ENCODE measurements at regions not wholly inside any gene's neighbourhood (a gene's known extent, or its start where the extent isn't known, plus 50 kb on each side); places are given as distances from the start of the nearest gene placed in this dataset.

- no peaks in the 10 kb centered on the region for H4K20me1 ChIP-seq (ENCODE audit: insufficient read depth, low read length, poor library complexity, severe bottlenecking)
- no peaks in the 10 kb centered on the region for H3K79me2 ChIP-seq (ENCODE audit: insufficient read depth, low read length)
- H3K4me2 ChIP-seq (ENCODE audit: low read depth, low read length, poor library complexity, severe bottlenecking), result no peak overlapping the region
- H3K9ac ChIP-seq (ENCODE audit: low read depth, low read length, poor library complexity, severe bottlenecking), result no peak overlapping the region
- H3K27me3 ChIP-seq (ENCODE audit: insufficient read depth, low read length, poor library complexity, severe bottlenecking), result peaks cover 20% of the 10 kb centered on the region
- no peak overlapping the region for H2AFZ ChIP-seq (ENCODE audit: low read length)
- H3K4me3 ChIP-seq (ENCODE audit: low read length, poor library complexity, severe bottlenecking), result no peak overlapping the region
- no peaks in the 10 kb centered on the region for H3F3A ChIP-seq (ENCODE audit: low read depth)
- no peaks in the 10 kb centered on the region for H3K36me3 ChIP-seq (ENCODE audit: insufficient read depth, low read length)
- TF ChIP-seq, protein P1, sequence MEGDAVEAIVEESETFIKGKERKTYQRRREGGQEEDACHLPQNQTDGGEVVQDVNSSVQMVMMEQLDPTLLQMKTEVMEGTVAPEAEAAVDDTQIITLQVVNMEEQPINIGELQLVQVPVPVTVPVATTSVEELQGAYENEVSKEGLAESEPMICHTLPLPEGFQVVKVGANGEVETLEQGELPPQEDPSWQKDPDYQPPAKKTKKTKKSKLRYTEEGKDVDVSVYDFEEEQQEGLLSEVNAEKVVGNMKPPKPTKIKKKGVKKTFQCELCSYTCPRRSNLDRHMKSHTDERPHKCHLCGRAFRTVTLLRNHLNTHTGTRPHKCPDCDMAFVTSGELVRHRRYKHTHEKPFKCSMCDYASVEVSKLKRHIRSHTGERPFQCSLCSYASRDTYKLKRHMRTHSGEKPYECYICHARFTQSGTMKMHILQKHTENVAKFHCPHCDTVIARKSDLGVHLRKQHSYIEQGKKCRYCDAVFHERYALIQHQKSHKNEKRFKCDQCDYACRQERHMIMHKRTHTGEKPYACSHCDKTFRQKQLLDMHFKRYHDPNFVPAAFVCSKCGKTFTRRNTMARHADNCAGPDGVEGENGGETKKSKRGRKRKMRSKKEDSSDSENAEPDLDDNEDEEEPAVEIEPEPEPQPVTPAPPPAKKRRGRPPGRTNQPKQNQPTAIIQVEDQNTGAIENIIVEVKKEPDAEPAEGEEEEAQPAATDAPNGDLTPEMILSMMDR (conservative IDR thresholded peaks at IDR 0.05; ENCODE audit: low read length), result no peak
- TF ChIP-seq EZH2phosphoT487 (IDR thresholded peaks at IDR 0.05; ENCODE audit: borderline replicate concordance), result no peak
- H3K9me3 ChIP-seq (ENCODE audit: insufficient read depth, low read depth, low read length), result no peaks in the 10 kb centered on the region; the same call in 1 of the 2 replicates
- H3K9me2 ChIP-seq (replicated peaks; ENCODE audit: low read depth, low read length), result no peaks in the 10 kb centered on the region
- H3K4me1 ChIP-seq (ENCODE audit: insufficient read depth, low read length, poor library complexity, severe bottlenecking), result no peaks in the 10 kb centered on the region
Observed at GRCh38 chr15:69930754-69931153, 167.0 kb downstream of the TLE3 start.

- H3K27me3 ChIP-seq (ENCODE audit: insufficient read depth, low read length, poor library complexity, severe bottlenecking), result peaks cover 21% of the 10 kb centered on the region
- H3K4me3 ChIP-seq (ENCODE audit: low read length, poor library complexity, severe bottlenecking), result no peak overlapping the region
- no peaks in the 10 kb centered on the region for H3K9me2 ChIP-seq (replicated peaks; ENCODE audit: low read depth, low read length)
- H3K4me2 ChIP-seq (ENCODE audit: low read depth, low read length, poor library complexity, severe bottlenecking), result no peak overlapping the region
- no peaks in the 10 kb centered on the region; the same call in 1 of the 2 replicates for H3K9me3 ChIP-seq (ENCODE audit: insufficient read depth, low read depth, low read length)
- TF ChIP-seq EZH2phosphoT487 (IDR thresholded peaks at IDR 0.05; ENCODE audit: borderline replicate concordance), result no peak
- TF ChIP-seq, protein P1 (conservative IDR thresholded peaks at IDR 0.05; ENCODE audit: low read length), result no peak
- H4K20me1 ChIP-seq (ENCODE audit: insufficient read depth, low read length, poor library complexity, severe bottlenecking), result no peaks in the 10 kb centered on the region
- no peak overlapping the region for H2AFZ ChIP-seq (ENCODE audit: low read length)
- H3K36me3 ChIP-seq (ENCODE audit: insufficient read depth, low read length), result no peaks in the 10 kb centered on the region
- H3F3A ChIP-seq (ENCODE audit: low read depth), result no peaks in the 10 kb centered on the region
- no peaks in the 10 kb centered on the region for H3K79me2 ChIP-seq (ENCODE audit: insufficient read depth, low read length)
- no peaks in the 10 kb centered on the region for H3K4me1 ChIP-seq (ENCODE audit: insufficient read depth, low read length, poor library complexity, severe bottlenecking)
- no peak overlapping the region for H3K9ac ChIP-seq (ENCODE audit: low read depth, low read length, poor library complexity, severe bottlenecking)
Observed at GRCh38 chr15:69931156-69931555, 166.6 kb downstream of the TLE3 start.

GRCh38 chr15:69934607-69935006 is 163.1 kb downstream of the TLE3 start:
- H3K9ac ChIP-seq (ENCODE audit: low read depth, low read length, poor library complexity, severe bottlenecking), result no peak overlapping the region
- H3K27me3 ChIP-seq (ENCODE audit: insufficient read depth, low read length, poor library complexity, severe bottlenecking), result peaks cover 25% of the 10 kb centered on the region
- no peak overlapping the region for H3K4me3 ChIP-seq (ENCODE audit: low read length, poor library complexity, severe bottlenecking)
- H3K79me2 ChIP-seq (ENCODE audit: insufficient read depth, low read length), result no peaks in the 10 kb centered on the region
- no peaks in the 10 kb centered on the region for H4K20me1 ChIP-seq (ENCODE audit: insufficient read depth, low read length, poor library complexity, severe bottlenecking)
- no peaks in the 10 kb centered on the region for H3F3A ChIP-seq (ENCODE audit: low read depth)
- TF ChIP-seq EZH2phosphoT487 (IDR thresholded peaks at IDR 0.05; ENCODE audit: borderline replicate concordance), result no peak
- TF ChIP-seq, protein P1 (conservative IDR thresholded peaks at IDR 0.05; ENCODE audit: low read length), result no peak
- H3K36me3 ChIP-seq (ENCODE audit: insufficient read depth, low read length), result no peaks in the 10 kb centered on the region
- H3K4me1 ChIP-seq (ENCODE audit: insufficient read depth, low read length, poor library complexity, severe bottlenecking), result no peaks in the 10 kb centered on the region
- no peaks in the 10 kb centered on the region for H3K9me2 ChIP-seq (replicated peaks; ENCODE audit: low read depth, low read length)
- H3K4me2 ChIP-seq (ENCODE audit: low read depth, low read length, poor library complexity, severe bottlenecking), result no peak overlapping the region
- H3K9me3 ChIP-seq (ENCODE audit: insufficient read depth, low read depth, low read length), result no peaks in the 10 kb centered on the region; the same call in 1 of the 2 replicates
- no peak overlapping the region for H2AFZ ChIP-seq (ENCODE audit: low read length)

All from Loucy (cell line).